ENCODE measurements at regions not wholly inside any gene's neighbourhood (a gene's known extent, or its start where the extent isn't known, plus 50 kb on each side); places are given as distances from the start of the nearest gene placed in this dataset.

- DNase-seq (ENCODE audit: low read depth), result no peak
Observed at GRCh38 chr21:26784974-26785373, 60.2 kb downstream of the ADAMTS1 start.

DNA sequence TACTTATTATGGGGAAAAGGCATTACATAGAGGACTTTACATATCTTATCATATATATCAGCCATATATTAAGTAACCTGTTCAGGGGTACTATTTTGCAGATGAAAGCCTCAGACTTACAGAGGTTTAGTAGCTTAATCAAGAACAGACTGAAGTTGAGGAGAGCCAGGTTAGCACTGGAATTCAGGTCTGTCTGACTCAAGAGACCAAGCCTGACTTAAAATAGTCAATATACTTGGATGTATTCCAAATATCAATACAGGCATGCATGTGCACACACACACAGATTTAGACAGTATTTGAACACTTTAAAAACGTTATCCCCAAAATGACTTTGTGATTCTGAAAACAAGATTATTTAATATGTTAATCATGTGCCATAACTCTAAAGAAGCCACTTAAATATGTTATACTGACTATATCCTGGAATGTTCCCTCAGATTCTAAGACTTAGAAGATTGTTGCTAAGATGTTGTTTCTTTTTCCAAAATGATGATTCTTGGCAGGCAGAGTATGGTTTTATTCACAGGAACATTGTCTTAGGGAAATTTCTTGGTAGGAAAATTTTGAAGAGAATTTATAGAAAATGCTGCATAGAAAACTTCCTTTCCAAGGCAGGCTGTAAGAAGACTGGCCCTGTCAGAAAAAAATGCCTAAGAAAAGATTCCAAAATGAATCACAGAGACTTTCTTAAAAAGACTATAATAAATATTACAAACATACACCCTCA, 61.6 kb downstream of the ADAMTS1 start:
- DNase-seq (ENCODE audit: low read depth), result no peak

DNA sequence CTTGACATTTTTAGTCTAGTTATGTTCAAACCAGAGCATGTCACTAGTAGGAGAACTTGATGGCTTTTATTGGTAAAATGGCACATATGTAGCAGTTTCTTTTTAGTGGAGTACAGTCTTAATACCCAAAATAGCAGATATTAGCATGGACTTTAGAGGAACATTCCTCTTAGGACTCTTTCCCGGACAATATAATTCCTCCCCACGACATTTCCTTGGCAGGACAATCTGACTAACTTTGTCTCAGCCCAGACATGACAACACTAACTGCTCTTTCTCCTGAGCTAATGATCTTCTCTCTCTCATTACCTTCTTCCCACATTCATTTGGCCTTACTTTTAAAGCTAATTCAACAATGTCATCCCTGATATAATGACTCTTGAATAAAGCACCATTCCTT, 62.5 kb downstream of the ADAMTS1 start:
- no peak for DNase-seq (ENCODE audit: low read depth)

- DNase-seq (ENCODE audit: low read depth), result no peak
Observed at GRCh38 chr21:26782331-26782730, 62.9 kb downstream of the ADAMTS1 start.

DNA sequence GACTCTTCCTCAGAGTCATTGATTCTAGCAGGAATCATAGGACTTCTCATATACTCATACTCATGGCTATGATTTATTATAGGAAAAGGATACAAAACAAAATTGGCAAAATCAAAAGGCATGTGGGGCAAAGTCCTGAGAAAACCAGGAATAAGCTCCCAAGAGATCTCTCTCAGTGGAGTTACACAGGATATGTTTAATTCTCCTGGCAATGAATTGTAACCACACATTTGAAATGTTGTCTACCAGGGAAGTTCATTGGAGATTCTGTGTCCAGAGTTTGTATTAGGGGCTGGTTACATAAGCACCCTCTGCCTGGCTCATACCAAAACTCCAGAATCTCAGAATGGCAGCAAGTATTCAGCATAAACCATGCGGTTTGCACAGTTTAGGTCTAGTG, 63.9 kb downstream of the ADAMTS1 start:
- no peak for DNase-seq (ENCODE audit: low read depth)

DNA sequence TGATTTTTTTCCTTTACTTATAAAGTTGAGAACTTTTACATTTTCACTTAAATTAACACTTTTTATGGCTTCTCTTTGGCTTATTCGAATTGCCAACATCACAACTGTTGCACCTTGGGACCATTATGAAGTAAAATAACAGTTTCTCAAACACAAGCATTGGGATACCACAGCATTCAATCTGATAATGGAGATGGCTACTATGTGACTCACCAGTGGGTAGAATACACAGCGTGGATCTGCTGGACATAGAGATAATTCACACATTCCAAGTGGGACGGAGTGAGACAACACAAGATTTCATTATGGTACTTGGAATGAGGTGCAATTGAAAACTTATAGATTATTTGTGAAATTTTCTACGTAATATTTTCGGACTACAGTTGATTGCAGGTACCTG, 68.0 kb downstream of the ADAMTS1 start:
- no peak for DNase-seq (ENCODE audit: low read depth)

- DNase-seq (ENCODE audit: low read depth), result no peak
Observed at GRCh38 chr21:26776310-26777021, 68.7 kb downstream of the ADAMTS1 start.

- no peak for DNase-seq (ENCODE audit: low read depth)
Observed at GRCh38 chr21:26773058-26773457, 72.2 kb downstream of the ADAMTS1 start.

DNA sequence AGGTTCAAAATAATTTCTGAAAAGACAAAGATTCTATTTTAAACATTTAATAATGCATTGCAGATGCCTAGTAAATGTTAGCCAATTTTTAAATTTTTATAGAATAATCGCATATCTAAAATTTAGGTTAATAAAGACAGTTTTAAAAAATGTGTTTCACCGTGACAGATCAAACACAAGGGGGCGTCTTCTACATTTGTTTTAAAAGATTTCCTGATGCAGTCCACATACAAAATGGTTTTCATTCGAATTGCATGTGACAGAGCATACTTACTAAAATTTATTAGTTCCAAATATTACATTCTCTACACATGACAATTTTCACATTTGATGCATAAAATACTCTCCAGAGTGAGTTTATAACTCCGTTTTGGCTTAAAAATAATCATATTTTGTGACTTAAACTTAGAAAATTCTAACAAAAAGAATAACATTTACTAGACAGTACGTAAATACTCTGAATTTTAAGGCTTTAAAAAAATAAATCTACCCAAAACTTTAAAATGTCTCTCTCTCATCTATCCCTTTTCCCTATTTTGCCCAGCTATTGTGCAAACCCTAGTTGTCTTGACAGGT, 75.5 kb downstream of the ADAMTS1 start:
- no peak for DNase-seq (ENCODE audit: low read depth)

GRCh38 chr21:26766826-26767325, 78.3 kb downstream of the ADAMTS1 start:
- no peak for DNase-seq (ENCODE audit: low read depth)

- no peak for DNase-seq (ENCODE audit: low read depth)
Observed at GRCh38 chr21:26761174-26761915, 83.9 kb downstream of the ADAMTS1 start.

GRCh38 chr21:26759731-26760130, 85.5 kb downstream of the ADAMTS1 start:
- DNase-seq (ENCODE audit: low read depth), result no peak

GRCh38 chr21:26758083-26758880, 86.9 kb downstream of the ADAMTS1 start:
- DNase-seq (ENCODE audit: low read depth), result no peak

- no peak for DNase-seq (ENCODE audit: low read depth)
Observed at GRCh38 chr21:26756491-26757159, 88.6 kb downstream of the ADAMTS1 start.

- no peak for DNase-seq (ENCODE audit: low read depth)
Observed at GRCh38 chr21:26754853-26755252, 90.4 kb downstream of the ADAMTS1 start.

- DNase-seq (ENCODE audit: low read depth), result no peak
Observed at GRCh38 chr21:26753822-26754221, 91.4 kb downstream of the ADAMTS1 start.

GRCh38 chr21:26752849-26753248, 92.4 kb downstream of the ADAMTS1 start:
- DNase-seq (ENCODE audit: low read depth), result no peak

DNA sequence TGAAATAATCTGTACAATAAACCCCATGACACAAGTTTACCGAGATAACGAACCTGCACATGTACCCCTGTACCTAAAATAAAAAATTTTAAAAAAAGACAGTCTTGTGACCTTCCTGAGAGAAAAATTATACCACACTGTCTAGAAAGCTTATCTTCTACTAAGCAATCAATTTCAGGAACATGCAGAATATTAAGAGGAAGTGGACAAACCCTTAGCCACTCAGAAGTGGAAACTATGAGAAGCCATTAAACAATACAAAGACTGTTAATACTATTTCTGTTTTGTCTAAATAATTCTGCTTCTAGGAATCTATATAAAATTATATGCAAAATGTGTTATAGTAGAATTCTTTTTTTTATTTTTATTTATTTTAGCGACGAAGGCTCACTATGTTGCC, 93.9 kb downstream of the ADAMTS1 start:
- DNase-seq (ENCODE audit: low read depth), result no peak

- no peak for DNase-seq (ENCODE audit: low read depth)
Observed at GRCh38 chr21:26748066-26748465, 97.1 kb downstream of the ADAMTS1 start.

DNA sequence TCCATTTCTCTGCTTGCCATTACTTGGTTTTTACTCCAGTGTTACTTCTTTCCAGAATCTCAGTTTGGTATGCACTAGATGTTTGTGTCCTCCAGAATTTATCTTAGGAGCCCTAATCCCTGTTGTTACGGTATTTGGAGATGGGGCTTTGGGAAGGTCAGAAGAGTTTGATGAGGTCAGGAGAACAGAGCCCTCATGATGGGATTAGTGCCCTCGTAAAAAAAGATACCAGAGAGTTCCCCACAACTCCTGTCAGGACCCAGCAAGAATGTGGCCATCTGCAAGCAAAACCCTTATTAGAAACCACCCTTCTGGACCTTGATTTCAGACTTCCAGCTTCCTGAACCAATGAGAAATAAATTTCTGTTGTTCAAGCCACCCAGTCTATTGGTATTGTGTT, 98.0 kb downstream of the ADAMTS1 start:
- no peak for DNase-seq (ENCODE audit: low read depth)

GRCh38 chr21:26743524-26743923, 101.7 kb downstream of the ADAMTS1 start:
- DNase-seq (ENCODE audit: low read depth), result no peak
